Osteoblast (primary cell): ENCODE measurements at regions not wholly inside any gene's neighbourhood (a gene's known extent, or its start where the extent isn't known, plus 50 kb on each side); places are given as distances from the start of the nearest gene placed in this dataset.

Experiments
- DNase-seq: peaks from one replicate; pipeline ENCODE4 v3.0.0; 2011; ENCODE audit warnings: low spot score, mixed read lengths; ENCODE audit not compliant: insufficient read length; ENCODE audit errors: missing footprints
- H2AFZ ChIP-seq: 2 replicates; pipeline ENCODE4 v1.6.0; 2011; ENCODE audit warnings: mild to moderate bottlenecking, low read length
- H3K27ac ChIP-seq: 2 replicates; pipeline ENCODE4 v1.5.1; 2011; ENCODE audit warnings: mild to moderate bottlenecking, low read depth, low read length, moderate library complexity
- H3K27me3 ChIP-seq: 2 replicates; pipeline ENCODE4 v1.6.0; 2012; ENCODE audit warnings: mild to moderate bottlenecking, control low read depth, inconsistent platforms, low read length, moderate library complexity; ENCODE audit not compliant: insufficient read depth
- H3K36me3 ChIP-seq: 2 replicates; pipeline ENCODE4 v1.5.1; 2011; ENCODE audit warnings: mild to moderate bottlenecking, low read length, control low read depth, moderate library complexity; ENCODE audit not compliant: insufficient read depth
- H3K4me1 ChIP-seq: 2 replicates; pipeline ENCODE4 v1.5.1; 2011; ENCODE audit warnings: mild to moderate bottlenecking, low read length, control low read depth, moderate library complexity; ENCODE audit not compliant: insufficient read depth
- H3K4me2 ChIP-seq: 2 replicates; pipeline ENCODE4 v1.6.0; 2011; ENCODE audit warnings: mild to moderate bottlenecking, low read length; ENCODE audit not compliant: insufficient read depth
- H3K4me3 ChIP-seq: fragments of 200-600 bp; sonication (generic); 3 replicates; pipeline ENCODE4 v1.5.1; 2012; ENCODE audit warnings: mild to moderate bottlenecking, low read length, inconsistent platforms; ENCODE audit not compliant: insufficient read depth
- H3K79me2 ChIP-seq: 2 replicates; pipeline ENCODE4 v1.6.0; 2012; ENCODE audit warnings: mild to moderate bottlenecking, low read length, control low read depth, inconsistent platforms; ENCODE audit not compliant: insufficient read depth
- H3K9me3 ChIP-seq: 2 replicates; pipeline ENCODE4 v1.5.1; 2011; ENCODE audit warnings: low read depth, low read length, control low read depth
- H4K20me1 ChIP-seq: 2 replicates; pipeline ENCODE4 v1.6.0; 2012; ENCODE audit warnings: mild to moderate bottlenecking, low read length, control low read depth; ENCODE audit not compliant: insufficient read depth
- TF ChIP-seq, protein P1 (sequence below): IDR thresholded peaks from 2 replicates; pipeline ENCODE4 v1.5.1; 2011; ENCODE audit warnings: mild to moderate bottlenecking, low read depth, low read length, moderate library complexity; ENCODE audit errors: extremely low read depth

GRCh38 chr18:41646915-41647620 lies 308.0 kb upstream of the PIK3C3 start:
- no peaks in the 10 kb centered on the region for H4K20me1 ChIP-seq
- no peaks in the 10 kb centered on the region for H3K79me2 ChIP-seq
- TF ChIP-seq, protein P1, sequence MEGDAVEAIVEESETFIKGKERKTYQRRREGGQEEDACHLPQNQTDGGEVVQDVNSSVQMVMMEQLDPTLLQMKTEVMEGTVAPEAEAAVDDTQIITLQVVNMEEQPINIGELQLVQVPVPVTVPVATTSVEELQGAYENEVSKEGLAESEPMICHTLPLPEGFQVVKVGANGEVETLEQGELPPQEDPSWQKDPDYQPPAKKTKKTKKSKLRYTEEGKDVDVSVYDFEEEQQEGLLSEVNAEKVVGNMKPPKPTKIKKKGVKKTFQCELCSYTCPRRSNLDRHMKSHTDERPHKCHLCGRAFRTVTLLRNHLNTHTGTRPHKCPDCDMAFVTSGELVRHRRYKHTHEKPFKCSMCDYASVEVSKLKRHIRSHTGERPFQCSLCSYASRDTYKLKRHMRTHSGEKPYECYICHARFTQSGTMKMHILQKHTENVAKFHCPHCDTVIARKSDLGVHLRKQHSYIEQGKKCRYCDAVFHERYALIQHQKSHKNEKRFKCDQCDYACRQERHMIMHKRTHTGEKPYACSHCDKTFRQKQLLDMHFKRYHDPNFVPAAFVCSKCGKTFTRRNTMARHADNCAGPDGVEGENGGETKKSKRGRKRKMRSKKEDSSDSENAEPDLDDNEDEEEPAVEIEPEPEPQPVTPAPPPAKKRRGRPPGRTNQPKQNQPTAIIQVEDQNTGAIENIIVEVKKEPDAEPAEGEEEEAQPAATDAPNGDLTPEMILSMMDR: no peak
- H3K4me1 ChIP-seq: no peaks in the 10 kb centered on the region
- DNase-seq: no peak
- no peak overlapping the region for H3K27ac ChIP-seq
- H2AFZ ChIP-seq: no peak overlapping the region
- no peak overlapping the region for H3K4me3 ChIP-seq
- H3K9me3 ChIP-seq: no peaks in the 10 kb centered on the region
- H3K4me2 ChIP-seq: no peak overlapping the region
- no peaks in the 10 kb centered on the region for H3K36me3 ChIP-seq
- no peaks in the 10 kb centered on the region for H3K27me3 ChIP-seq

DNA sequence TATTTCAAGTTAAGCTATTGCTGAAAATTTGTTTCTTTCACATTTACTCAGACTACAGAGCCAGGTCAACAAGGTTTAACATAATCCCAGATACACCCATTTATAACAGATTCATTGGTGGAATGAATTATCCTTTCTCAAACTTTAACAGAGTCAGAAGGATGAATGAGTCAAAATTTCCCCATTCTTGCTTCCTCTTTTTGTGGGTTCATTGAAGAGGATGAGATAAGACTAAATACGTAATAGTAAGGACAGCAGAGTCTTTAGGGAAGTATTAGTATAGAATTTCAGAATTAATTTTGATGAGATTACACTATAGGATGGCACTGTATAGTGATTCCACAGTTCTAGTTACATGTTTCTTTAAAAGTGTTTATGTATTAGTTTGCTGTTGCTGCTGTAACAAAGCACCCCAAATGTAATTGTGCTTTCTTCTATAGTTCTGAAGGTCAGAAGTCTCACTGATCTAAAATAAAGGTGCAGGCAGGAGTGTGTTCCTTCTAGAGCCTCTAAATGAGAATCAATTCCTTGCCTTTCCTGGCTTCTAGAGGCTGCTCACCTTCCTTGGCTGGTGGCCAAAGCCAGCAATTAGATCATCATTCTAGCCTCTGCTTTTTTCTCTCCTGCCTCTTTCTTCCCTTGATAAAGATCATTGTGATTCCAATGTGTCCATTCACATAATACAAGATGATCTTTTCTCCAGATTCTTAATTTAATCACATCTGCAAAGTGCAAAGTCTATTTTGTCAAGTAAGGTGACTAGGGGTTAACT lies 309.3 kb upstream of the PIK3C3 start:
- Histone ChIP-seq H3K79me2 (no peaks in the 10 kb centered on the region), H2AFZ (no peak overlapping the region), H4K20me1 (no peaks in the 10 kb centered on the region), H3K27me3 (no peaks in the 10 kb centered on the region), H3K4me1 (no peaks in the 10 kb centered on the region), H3K36me3 (no peaks in the 10 kb centered on the region), H3K4me2 (no peak overlapping the region), H3K27ac (no peak overlapping the region), H3K4me3 (no peak overlapping the region), H3K9me3 (no peaks in the 10 kb centered on the region)
- TF ChIP-seq, protein P1: no peak
- DNase-seq: no peak

DNA sequence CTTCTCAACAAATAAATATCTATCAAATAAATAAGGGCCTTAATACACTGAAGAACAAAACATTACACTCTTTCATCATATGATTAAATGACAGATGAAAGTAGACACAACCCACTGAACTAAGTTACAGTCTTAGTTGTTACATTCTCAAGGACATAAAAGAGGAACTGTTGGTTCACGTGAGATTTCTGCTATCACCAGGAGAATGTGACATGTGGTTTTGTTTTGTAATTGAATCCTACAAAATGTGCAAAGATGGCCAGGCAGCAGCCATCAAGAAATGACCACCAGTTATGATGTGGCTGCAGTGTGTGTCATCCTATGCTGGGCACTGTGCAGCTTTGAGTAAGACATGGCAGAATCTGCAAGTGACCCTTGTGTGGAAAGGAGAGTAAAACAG lies 310.6 kb upstream of the PIK3C3 start:
- Histone ChIP-seq H3K36me3 (no peaks in the 10 kb centered on the region), H3K4me3 (no peak overlapping the region), H3K27ac (no peak overlapping the region), H4K20me1 (no peaks in the 10 kb centered on the region), H3K4me1 (no peaks in the 10 kb centered on the region), H3K9me3 (no peaks in the 10 kb centered on the region), H3K27me3 (no peaks in the 10 kb centered on the region), H2AFZ (no peak overlapping the region), H3K4me2 (no peak overlapping the region), H3K79me2 (no peaks in the 10 kb centered on the region)
- no peak for DNase-seq
- TF ChIP-seq, protein P1: no peak

- no peak overlapping the region for H3K4me2 ChIP-seq
- H3K4me1 ChIP-seq: no peaks in the 10 kb centered on the region
- H2AFZ ChIP-seq: no peak overlapping the region
- no peaks in the 10 kb centered on the region for H3K79me2 ChIP-seq
- H3K9me3 ChIP-seq: no peaks in the 10 kb centered on the region
- DNase-seq: no peak
- H4K20me1 ChIP-seq: no peaks in the 10 kb centered on the region
- H3K4me3 ChIP-seq: no peak overlapping the region
- no peaks in the 10 kb centered on the region for H3K36me3 ChIP-seq
- TF ChIP-seq, protein P1: no peak
- no peaks in the 10 kb centered on the region for H3K27me3 ChIP-seq
- H3K27ac ChIP-seq: no peak overlapping the region
These were observed 311.6 kb upstream of the PIK3C3 start for GRCh38 chr18:41643427-41643826.
